ENCODE measurements at regions not wholly inside any gene's neighbourhood (a gene's known extent, or its start where the extent isn't known, plus 50 kb on each side); places are given as distances from the start of the nearest gene placed in this dataset.
"Not testable (repeated sequence)": the region's sequence is repeated elsewhere in the genome, so short reads cannot be mapped to it uniquely, and the experiment has no call there.

DNA sequence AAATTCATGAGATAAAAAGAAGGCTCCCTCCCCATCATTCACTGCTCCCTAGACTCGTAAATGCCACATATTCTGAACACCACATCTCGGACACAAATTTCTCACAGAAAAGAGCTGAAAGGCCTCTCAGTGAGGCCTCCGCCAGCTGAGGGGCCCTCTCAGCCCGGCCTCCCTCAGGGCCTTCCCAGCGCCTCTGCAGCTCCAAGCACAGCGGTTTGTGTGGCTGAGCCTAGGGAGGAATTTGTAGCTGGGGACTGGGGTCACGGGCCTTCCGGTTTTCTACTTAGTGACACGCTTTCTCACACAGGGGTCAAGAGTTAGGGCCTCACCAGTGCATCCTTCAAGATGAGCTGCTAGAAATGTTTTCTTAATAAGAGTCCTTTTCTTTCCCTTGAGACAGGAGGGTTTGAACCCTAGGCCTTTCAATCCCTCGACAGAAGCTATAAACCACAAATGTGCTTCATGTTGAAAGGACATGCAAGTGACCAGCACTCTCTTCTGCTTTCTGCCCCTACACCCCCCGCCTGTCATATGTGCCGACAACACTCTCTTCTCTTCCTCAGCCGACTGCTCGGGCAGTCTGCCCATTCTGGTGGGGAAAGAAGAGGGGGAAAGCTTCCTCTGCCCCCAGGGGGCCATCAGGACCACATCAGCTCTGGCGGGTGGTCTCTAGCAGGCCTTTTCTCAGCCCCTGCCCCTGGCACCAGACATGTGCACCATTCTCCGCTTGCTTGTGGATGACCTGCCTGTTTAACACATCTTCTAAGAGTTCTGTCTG is 104.9 kb downstream of the CHIC2 start:
- ATAC-seq: peak; percentile 14
- Mint-ChIP-seq H3K27ac (no peak overlapping the region), H3K36me3 (no peaks in the 10 kb centered on the region), H3K9me3 (no peaks in the 10 kb centered on the region), H3K27me3 (no peaks in the 10 kb centered on the region), H3K4me3 (no peak overlapping the region), H3K4me1 (no peaks in the 10 kb centered on the region)

DNA sequence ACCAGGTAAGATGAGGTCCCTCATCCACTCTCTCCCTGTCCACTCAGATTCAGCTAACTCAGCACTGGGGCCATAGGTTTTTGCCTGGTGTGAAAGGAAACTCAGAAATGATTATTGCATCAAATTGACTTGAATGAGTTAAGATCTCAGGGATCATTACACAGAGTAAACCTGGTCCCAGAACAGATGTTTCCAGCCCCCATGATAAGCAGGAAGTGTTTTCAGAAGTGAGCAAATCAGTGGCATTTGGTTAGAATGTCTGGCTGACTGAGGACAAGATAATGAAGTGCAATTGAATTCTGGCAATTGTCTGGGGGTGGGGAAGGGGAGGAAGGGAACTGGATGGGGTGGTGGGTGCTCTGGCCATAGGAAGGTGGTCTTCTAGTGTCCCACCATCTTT is 108.0 kb downstream of the CHIC2 start:
- Mint-ChIP-seq H3K27me3 (no peaks in the 10 kb centered on the region), H3K36me3 (no peaks in the 10 kb centered on the region), H3K9me3 (no peaks in the 10 kb centered on the region), H3K27ac (no peak overlapping the region), H3K4me1 (no peaks in the 10 kb centered on the region), H3K4me3 (no peak overlapping the region)
- ATAC-seq: no peak

DNA sequence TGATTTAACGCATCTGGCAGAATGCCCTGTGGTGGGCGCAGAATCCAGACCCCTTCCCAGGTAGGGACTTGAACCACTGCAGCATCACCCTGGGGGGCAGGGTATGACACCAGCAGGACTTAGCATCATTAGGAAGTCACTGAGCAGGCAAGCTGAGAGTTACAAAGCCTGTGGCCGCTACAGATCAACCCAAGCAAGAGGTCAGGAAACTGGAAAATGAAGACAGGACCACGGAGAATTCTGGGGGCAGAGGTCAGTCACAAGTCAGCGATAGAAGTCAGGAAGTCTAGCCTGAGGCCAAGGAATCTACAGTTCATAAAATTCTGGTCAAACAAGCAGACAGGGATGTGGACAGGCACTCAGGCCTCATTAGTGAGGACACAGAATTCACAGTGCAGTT is 108.4 kb downstream of the CHIC2 start:
- Mint-ChIP-seq H3K36me3 (no peaks in the 10 kb centered on the region), H3K4me1 (no peaks in the 10 kb centered on the region), H3K4me3 (no peak overlapping the region), H3K27me3 (no peaks in the 10 kb centered on the region), H3K9me3 (no peaks in the 10 kb centered on the region), H3K27ac (no peak overlapping the region)
- no peak for ATAC-seq

DNA sequence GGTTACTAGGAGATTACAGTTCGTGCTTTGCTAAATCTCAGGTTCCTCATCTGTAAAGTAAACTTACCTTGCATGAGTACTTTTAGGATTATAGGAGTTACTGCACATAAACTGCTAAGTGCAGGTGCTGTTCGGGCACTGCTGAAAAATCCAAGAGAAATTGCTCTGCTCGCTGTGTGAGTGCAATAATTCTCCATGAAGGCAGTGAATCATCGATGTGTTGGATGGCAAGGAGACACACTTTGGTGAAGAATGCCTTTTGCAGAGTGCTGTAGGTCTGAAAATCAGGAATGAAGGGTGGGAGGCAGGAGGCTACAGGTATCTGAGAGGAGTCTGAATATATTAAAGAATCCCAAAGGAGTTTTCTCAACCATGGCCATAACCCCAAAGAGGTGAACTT is 113.0 kb downstream of the CHIC2 start:
- no peaks in the 10 kb centered on the region for H3K4me1 Mint-ChIP-seq
- no peak overlapping the region for H3K4me3 Mint-ChIP-seq
- no peak for ATAC-seq
- no peak overlapping the region for H3K27ac Mint-ChIP-seq
- H3K9me3 Mint-ChIP-seq: no peaks in the 10 kb centered on the region
- no peaks in the 10 kb centered on the region for H3K27me3 Mint-ChIP-seq
- no peaks in the 10 kb centered on the region for H3K36me3 Mint-ChIP-seq

- Mint-ChIP-seq H3K4me1 (no peaks in the 10 kb centered on the region), H3K9me3 (peaks cover 7% of the 10 kb centered on the region), H3K4me3 (no peak overlapping the region), H3K27me3 (no peaks in the 10 kb centered on the region), H3K27ac (no peak overlapping the region), H3K36me3 (no peaks in the 10 kb centered on the region)
- ATAC-seq: no peak
Measured at GRCh38 chr4:53943345-53944085, 120.9 kb downstream of the CHIC2 start.

- Mint-ChIP-seq H3K4me3 (no peak overlapping the region), H3K27ac (no peak overlapping the region), H3K36me3 (no peaks in the 10 kb centered on the region), H3K27me3 (no peaks in the 10 kb centered on the region), H3K9me3 (peaks cover 10% of the 10 kb centered on the region), H3K4me1 (no peaks in the 10 kb centered on the region)
- ATAC-seq: no peak
Measured at GRCh38 chr4:53942712-53943111, 121.7 kb downstream of the CHIC2 start.

GRCh38 chr4:53941331-53941730 is 123.1 kb downstream of the CHIC2 start:
- H3K9me3 Mint-ChIP-seq: peaks cover 10% of the 10 kb centered on the region
- H3K27me3 Mint-ChIP-seq: no peaks in the 10 kb centered on the region
- no peak overlapping the region for H3K27ac Mint-ChIP-seq

GRCh38 chr4:53939892-53940291 is 124.5 kb downstream of the CHIC2 start:
- not testable (repeated sequence) for H3K9me3 Mint-ChIP-seq, ATAC-seq, H3K27ac Mint-ChIP-seq, H3K27me3 Mint-ChIP-seq, H3K36me3 Mint-ChIP-seq, H3K4me1 Mint-ChIP-seq, H3K4me3 Mint-ChIP-seq

More at GRCh38 chr4:53941331-53941730, 123.1 kb downstream of the CHIC2 start:
- ATAC-seq: no peak
- Mint-ChIP-seq H3K4me3 (no peak overlapping the region), H3K36me3 (no peaks in the 10 kb centered on the region), H3K4me1 (no peaks in the 10 kb centered on the region)

- Mint-ChIP-seq H3K9me3 (peaks cover 10% of the 10 kb centered on the region), H3K27ac (no peak overlapping the region), H3K27me3 (peaks cover 4% of the 10 kb centered on the region), H3K36me3 (no peaks in the 10 kb centered on the region), H3K4me3 (no peak overlapping the region), H3K4me1 (no peaks in the 10 kb centered on the region)
- ATAC-seq: no peak
Measured at GRCh38 chr4:53937918-53938317, 126.5 kb downstream of the CHIC2 start.

GRCh38 chr4:53937327-53937726 is 127.1 kb downstream of the CHIC2 start:
- Mint-ChIP-seq H3K4me1 (no peaks in the 10 kb centered on the region), H3K27ac (no peak overlapping the region), H3K4me3 (no peak overlapping the region), H3K9me3 (peaks cover 10% of the 10 kb centered on the region), H3K27me3 (peaks cover 10% of the 10 kb centered on the region), H3K36me3 (no peaks in the 10 kb centered on the region)
- no peak for ATAC-seq

DNA sequence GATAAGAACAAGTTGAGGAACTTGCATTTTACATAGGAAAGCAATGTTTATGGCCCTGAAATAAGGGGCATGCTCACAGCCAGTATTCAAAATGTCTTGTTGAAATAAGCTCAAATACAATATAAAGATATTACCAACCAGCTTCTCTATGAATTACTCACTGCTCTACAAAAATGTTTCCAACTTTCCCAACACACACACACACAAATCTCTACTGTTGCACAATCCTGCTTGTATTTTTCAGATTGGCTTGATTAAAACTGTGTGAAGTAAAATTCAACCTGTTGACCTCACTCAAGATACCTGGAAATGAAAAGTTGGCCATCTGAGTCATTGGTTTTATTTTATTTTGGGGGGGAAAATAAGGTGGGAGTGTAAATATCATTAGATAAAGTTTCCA is 128.6 kb downstream of the CHIC2 start:
- Mint-ChIP-seq H3K4me1 (no peaks in the 10 kb centered on the region), H3K4me3 (no peak overlapping the region), H3K27me3 (peaks cover 15% of the 10 kb centered on the region), H3K9me3 (peaks cover 10% of the 10 kb centered on the region), H3K36me3 (no peaks in the 10 kb centered on the region), H3K27ac (no peak overlapping the region)
- ATAC-seq: no peak

GRCh38 chr4:53932796-53933610 is 131.4 kb downstream of the CHIC2 start:
- no peaks in the 10 kb centered on the region for H3K36me3 Mint-ChIP-seq
- H3K27ac Mint-ChIP-seq: no peak overlapping the region

GRCh38 chr4:53931461-53931961 is 132.9 kb downstream of the CHIC2 start:
- Mint-ChIP-seq H3K9me3 (no peaks in the 10 kb centered on the region), H3K4me1 (no peaks in the 10 kb centered on the region), H3K36me3 (no peaks in the 10 kb centered on the region), H3K27me3 (peaks cover 15% of the 10 kb centered on the region), H3K27ac (no peak overlapping the region), H3K4me3 (no peak overlapping the region)
- no peak for ATAC-seq

More at GRCh38 chr4:53932796-53933610, 131.4 kb downstream of the CHIC2 start:
- Mint-ChIP-seq H3K9me3 (peaks cover 3% of the 10 kb centered on the region), H3K4me3 (no peak overlapping the region), H3K4me1 (no peaks in the 10 kb centered on the region), H3K27me3 (peaks cover 15% of the 10 kb centered on the region)
- ATAC-seq: no peak

DNA sequence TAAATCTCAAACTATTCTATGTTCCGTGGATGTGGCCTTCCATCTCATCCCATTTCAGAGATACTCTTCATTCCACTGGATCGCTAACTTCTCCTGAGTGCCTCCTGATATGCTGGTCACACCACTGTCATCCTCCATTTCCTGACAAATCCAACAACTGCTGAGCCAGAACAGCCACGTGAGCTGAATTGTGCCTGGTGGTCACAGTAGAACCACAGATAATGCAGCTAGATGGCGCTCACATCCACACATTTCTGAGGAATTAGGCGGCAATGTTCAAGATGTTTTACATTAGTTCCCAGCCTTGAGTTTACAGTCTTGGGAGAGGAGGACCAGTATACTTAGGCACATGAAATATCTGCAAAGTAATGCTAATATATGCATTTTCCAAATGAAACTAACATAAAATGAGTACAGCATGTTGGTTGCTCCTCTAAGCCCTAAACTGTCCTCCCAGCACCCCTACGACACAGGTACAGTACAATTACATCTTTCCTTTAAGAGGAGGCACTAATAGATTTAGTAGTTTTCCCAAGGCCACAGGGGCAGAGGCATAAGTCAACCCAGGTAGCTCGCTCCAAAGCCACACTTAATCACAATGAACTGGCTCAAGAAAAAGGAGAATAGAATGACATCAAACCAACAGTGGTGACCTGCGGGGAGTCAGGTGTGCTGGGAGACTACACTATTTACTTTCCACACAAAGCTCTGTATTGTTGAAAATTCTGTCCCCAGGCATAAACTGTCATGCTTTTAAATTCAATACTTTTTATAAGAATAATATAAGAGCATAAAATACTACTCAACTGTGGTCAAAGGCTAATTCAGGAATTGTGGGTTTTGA is 134.2 kb downstream of the CHIC2 start:
- Mint-ChIP-seq H3K4me3 (no peak overlapping the region), H3K4me1 (no peaks in the 10 kb centered on the region), H3K27ac (no peak overlapping the region), H3K27me3 (peaks cover 15% of the 10 kb centered on the region), H3K9me3 (no peaks in the 10 kb centered on the region), H3K36me3 (no peaks in the 10 kb centered on the region)
- ATAC-seq: peak; percentile 50
